ENCODE measurements at regions not wholly inside any gene's neighbourhood (a gene's known extent, or its start where the extent isn't known, plus 50 kb on each side); places are given as distances from the start of the nearest gene placed in this dataset.

- TF ChIP-seq KDM5A (IDR thresholded peaks at IDR 0.05; ENCODE audit: borderline replicate concordance, low read length) (no peak), ZNF660 (CRISPR knock-in tag; IDR thresholded peaks at IDR 0.05; ENCODE audit: borderline replicate concordance, low read depth) (no peak), HOXA3 (CRISPR knock-in tag; IDR thresholded peaks at IDR 0.05) (peak; percentile 91), KLF16 (CRISPR knock-in tag; IDR thresholded peaks at IDR 0.05) (peak in 1 of 2 experiments; percentile 59; a peak in 1 of 4 replicates), ZNF124 (CRISPR knock-in tag; IDR thresholded peaks at IDR 0.05) (peak; percentile 59; the same call in 1 of the 2 replicates), RFXAP (CRISPR knock-in tag; IDR thresholded peaks at IDR 0.05; ENCODE audit: borderline replicate concordance) (peak; percentile 82; the same call in 1 of the 2 replicates), LRRFIP1 (CRISPR knock-in tag; conservative IDR thresholded peaks at IDR 0.05) (no peak), HNRNPLL (IDR thresholded peaks at IDR 0.05; ENCODE audit: low read depth, low read length, poor library complexity, severe bottlenecking) (peak; percentile 51), KDM4B (CRISPR knock-in tag; IDR thresholded peaks at IDR 0.05) (peak; percentile 51; the same call in 1 of the 2 replicates), MED1 (CRISPR knock-in tag; IDR thresholded peaks at IDR 0.05) (peak; percentile 98), ZFP36 (IDR thresholded peaks at IDR 0.05; ENCODE audit: borderline replicate concordance, low read depth, low read length, partially characterized antibody) (no peak), RNF2 (conservative IDR thresholded peaks at IDR 0.05; ENCODE audit: low read depth) (peak; percentile 48; the same call in 1 of the 2 replicates), DNMT3B (CRISPR knock-in tag; conservative IDR thresholded peaks at IDR 0.05) (0 out of 2 replicates have a peak, but pooled peaks have one; percentile 8), ZBTB49 (CRISPR knock-in tag; IDR thresholded peaks at IDR 0.05; ENCODE audit: borderline replicate concordance) (no peak), ZNF143 (CRISPR knock-in tag; IDR thresholded peaks at IDR 0.05) (no peak; the same call in 1 of the 2 replicates), NBN (conservative IDR thresholded peaks at IDR 0.05) (no peak), ZNF678 (CRISPR knock-in tag; IDR thresholded peaks at IDR 0.05) (no peak), ZNF335 (CRISPR knock-in tag; IDR thresholded peaks at IDR 0.05) (peak; percentile 56; the same call in 1 of the 2 replicates), PREB (CRISPR knock-in tag; IDR thresholded peaks at IDR 0.05) (0 out of 2 replicates have a peak, but pooled peaks have one; percentile 83), ZNF292 (CRISPR knock-in tag; IDR thresholded peaks at IDR 0.05; ENCODE audit: borderline replicate concordance, low read depth) (peak; percentile 100), ZNF468 (CRISPR knock-in tag; IDR thresholded peaks at IDR 0.05) (no peak), YEATS4 (CRISPR knock-in tag; IDR thresholded peaks at IDR 0.05; ENCODE audit: borderline replicate concordance) (peak; percentile 48; the same call in 1 of the 2 replicates), SSRP1 (CRISPR knock-in tag; IDR thresholded peaks at IDR 0.05) (peak; percentile 93), ETV5 (CRISPR knock-in tag; IDR thresholded peaks at IDR 0.05; ENCODE audit: borderline replicate concordance) (peak; percentile 96)
- TF ChIP-seq, protein P1, sequence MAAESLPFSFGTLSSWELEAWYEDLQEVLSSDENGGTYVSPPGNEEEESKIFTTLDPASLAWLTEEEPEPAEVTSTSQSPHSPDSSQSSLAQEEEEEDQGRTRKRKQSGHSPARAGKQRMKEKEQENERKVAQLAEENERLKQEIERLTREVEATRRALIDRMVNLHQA (CRISPR knock-in tag; IDR thresholded peaks at IDR 0.05) = no peak
Measured at GRCh38 chr2:120546048-120546864, 189.4 kb upstream of the GLI2 start (continued).
